Skin epidermis (tissue), 12 donors: ENCODE measurements at regions not wholly inside any gene's neighbourhood (a gene's known extent, or its start where the extent isn't known, plus 50 kb on each side); places are given as distances from the start of the nearest gene placed in this dataset.

Source experiments
- H3K27ac ChIP-seq, 21 experiments: fragments of 200-600 bp; sonication (generic) in 11 of 21; one replicate each; pipeline ENCODE4 v1.5.0; 2020; ENCODE audit warnings: mild to moderate bottlenecking in 3 of 21, inconsistent platforms in 2 of 21, moderate library complexity in 2 of 21
- H3K4me3 ChIP-seq, 7 experiments: fragments of 200-600 bp; sonication (generic) in 2 of 7; one replicate each; pipeline ENCODE4 v1.5.0; 2020; ENCODE audit warnings: inconsistent platforms in 2 of 7, mild to moderate bottlenecking in 2 of 7, moderate library complexity in 1 of 7

- no peak overlapping the region for H3K4me3 ChIP-seq
Observed at GRCh38 chr15:95709959-95710695, 620.4 kb upstream of the NR2F2 start.

GRCh38 chr15:95712785-95713184 is 617.7 kb upstream of the NR2F2 start:
- no peak overlapping the region for H3K27ac ChIP-seq
- no peak overlapping the region for H3K4me3 ChIP-seq

More at GRCh38 chr15:95709959-95710695, 620.4 kb upstream of the NR2F2 start:
- H3K27ac ChIP-seq, result no peak overlapping the region

GRCh38 chr15:95713324-95713723 is 617.2 kb upstream of the NR2F2 start:
- H3K27ac ChIP-seq, result no peak overlapping the region
- no peak overlapping the region for H3K4me3 ChIP-seq

GRCh38 chr15:95715116-95715903 is 615.2 kb upstream of the NR2F2 start:
- no peak overlapping the region for H3K27ac ChIP-seq
- no peak overlapping the region for H3K4me3 ChIP-seq

- no peak overlapping the region for H3K4me3 ChIP-seq
- H3K27ac ChIP-seq, result no peak overlapping the region
Observed at GRCh38 chr15:95715906-95716656, 614.4 kb upstream of the NR2F2 start.

GRCh38 chr15:95716708-95717107 is 613.8 kb upstream of the NR2F2 start:
- Histone ChIP-seq H3K27ac (no peak overlapping the region), H3K4me3 (no peak overlapping the region)

GRCh38 chr15:95718441-95718840 is 612.1 kb upstream of the NR2F2 start:
- no peak overlapping the region for H3K4me3 ChIP-seq
- no peak overlapping the region for H3K27ac ChIP-seq

- no peak overlapping the region for H3K27ac ChIP-seq
- H3K4me3 ChIP-seq, result no peak overlapping the region
Observed at GRCh38 chr15:95724908-95725633, 605.4 kb upstream of the NR2F2 start.

GRCh38 chr15:95726891-95727290 is 603.6 kb upstream of the NR2F2 start:
- Histone ChIP-seq H3K4me3 (no peak overlapping the region), H3K27ac (no peak overlapping the region)

GRCh38 chr15:95733931-95734330 is 596.6 kb upstream of the NR2F2 start:
- no peak overlapping the region for H3K27ac ChIP-seq
- no peak overlapping the region for H3K4me3 ChIP-seq

- Histone ChIP-seq H3K27ac (no peak overlapping the region), H3K4me3 (no peak overlapping the region)
Observed at GRCh38 chr15:95734422-95735316, 595.8 kb upstream of the NR2F2 start.

- Histone ChIP-seq H3K27ac (no peak overlapping the region), H3K4me3 (no peak overlapping the region)
Observed at GRCh38 chr15:95737060-95737459, 593.4 kb upstream of the NR2F2 start.

- Histone ChIP-seq H3K4me3 (no peak overlapping the region), H3K27ac (no peak overlapping the region)
Observed at GRCh38 chr15:95739131-95739530, 591.4 kb upstream of the NR2F2 start.

GRCh38 chr15:95741830-95742229 is 588.7 kb upstream of the NR2F2 start:
- no peak overlapping the region for H3K4me3 ChIP-seq

GRCh38 chr15:95742256-95742655 is 588.2 kb upstream of the NR2F2 start:
- no peak overlapping the region for H3K27ac ChIP-seq

More at GRCh38 chr15:95741830-95742229, 588.7 kb upstream of the NR2F2 start:
- no peak overlapping the region for H3K27ac ChIP-seq

GRCh38 chr15:95742836-95743235 is 587.7 kb upstream of the NR2F2 start:
- Histone ChIP-seq H3K27ac (no peak overlapping the region), H3K4me3 (no peak overlapping the region)

More at GRCh38 chr15:95742256-95742655, 588.2 kb upstream of the NR2F2 start:
- H3K4me3 ChIP-seq, result no peak overlapping the region

GRCh38 chr15:95757171-95757570 is 573.3 kb upstream of the NR2F2 start:
- no peak overlapping the region for H3K27ac ChIP-seq
- H3K4me3 ChIP-seq, result no peak overlapping the region

- Histone ChIP-seq H3K27ac (no peak overlapping the region), H3K4me3 (no peak overlapping the region)
Observed at GRCh38 chr15:95758451-95758850, 572.0 kb upstream of the NR2F2 start.

GRCh38 chr15:95758851-95759250 is 571.6 kb upstream of the NR2F2 start:
- no peak overlapping the region for H3K4me3 ChIP-seq
- no peak overlapping the region for H3K27ac ChIP-seq
